DND-41 (cell line): ENCODE measurements at regions not wholly inside any gene's neighbourhood (a gene's known extent, or its start where the extent isn't known, plus 50 kb on each side); places are given as distances from the start of the nearest gene placed in this dataset.

Source experiments
- ATAC-seq: fragments of 200-7000 bp; cut with Tn5 transposase; 3 replicates; pipeline ENCODE4 v1.9.1; 2021; ENCODE audit warnings: low read depth; ENCODE audit not compliant: insufficient read depth
- DNase-seq: peaks from one replicate; pipeline ENCODE4 v3.0.0-alpha.2; 2020
- H2AFZ ChIP-seq: 2 replicates; pipeline ENCODE4 v1.6.0; 2012; ENCODE audit warnings: low read depth, low read length
- H3K27ac ChIP-seq: 2 replicates; pipeline ENCODE4 v1.5.1; 2012; ENCODE audit warnings: low read length, inconsistent platforms
- H3K27me3 ChIP-seq: fragments of 200-600 bp; sonication (generic); 2 replicates; pipeline ENCODE4 v1.6.0; 2012; ENCODE audit warnings: low read length, mild to moderate bottlenecking, inconsistent platforms; ENCODE audit not compliant: insufficient read depth, poor library complexity
- H3K36me3 ChIP-seq: 2 replicates; pipeline ENCODE4 v1.5.1; 2012; ENCODE audit warnings: low read length, inconsistent platforms; ENCODE audit not compliant: insufficient read depth
- H3K4me1 ChIP-seq: 2 replicates; pipeline ENCODE4 v1.5.1; 2012; ENCODE audit warnings: mild to moderate bottlenecking, low read length; ENCODE audit not compliant: insufficient read depth
- H3K4me2 ChIP-seq: 2 replicates; pipeline ENCODE4 v1.6.0; 2012; ENCODE audit warnings: mild to moderate bottlenecking, moderate library complexity, low read length, inconsistent platforms; ENCODE audit not compliant: insufficient read depth
- H3K4me3 ChIP-seq, 2 experiments: fragments of 200-600 bp in 1 of 2; shearing (Covaris generic) in 1 of 2; 2 replicates each; pipeline ENCODE4 v1.5.1; 2012 to 2016; ENCODE audit warnings: inconsistent platforms in 2 of 2, low read length in 2 of 2, mild to moderate bottlenecking in 2 of 2, low read depth in 1 of 2, moderate library complexity in 1 of 2
- H3K79me2 ChIP-seq: 2 replicates; pipeline ENCODE4 v1.6.0; 2012; ENCODE audit warnings: low read length, inconsistent platforms; ENCODE audit not compliant: insufficient read depth
- H3K9ac ChIP-seq: 2 replicates; pipeline ENCODE4 v1.6.0; 2012; ENCODE audit warnings: low read depth, mild to moderate bottlenecking, inconsistent platforms, low read length, moderate library complexity
- H3K9me3 ChIP-seq: 2 replicates; pipeline ENCODE4 v1.5.1; 2012; ENCODE audit warnings: low read length, moderate library complexity, mild to moderate bottlenecking, inconsistent platforms; ENCODE audit not compliant: insufficient read depth, severe bottlenecking
- H4K20me1 ChIP-seq: 2 replicates; pipeline ENCODE4 v1.6.0; 2012; ENCODE audit warnings: low read length; ENCODE audit not compliant: insufficient read depth
- EZH2 ChIP-seq: IDR thresholded peaks from 3 replicates; pipeline ENCODE4 v1.6.1; 2012; ENCODE audit warnings: borderline replicate concordance, low read depth, mild to moderate bottlenecking, moderate library complexity, low read length, inconsistent platforms; ENCODE audit not compliant: severe bottlenecking
- TF ChIP-seq, protein P1 (sequence below): IDR thresholded peaks from 2 replicates; pipeline ENCODE4 v1.5.1; 2012; ENCODE audit warnings: borderline replicate concordance, low read length, moderate library complexity, mild to moderate bottlenecking; ENCODE audit not compliant: poor library complexity, severe bottlenecking; ENCODE audit errors: extremely low read depth

GRCh38 chr18:75790796-75791195, 363.3 kb upstream of the SMIM21 start:
- Histone ChIP-seq H3K27ac (no peak overlapping the region), H3K4me3 (no peak overlapping the region), H3K27me3 (peaks cover 4% of the 10 kb centered on the region), H4K20me1 (no peaks in the 10 kb centered on the region), H3K9me3 (peaks cover 6% of the 10 kb centered on the region), H3K36me3 (no peaks in the 10 kb centered on the region), H3K79me2 (no peaks in the 10 kb centered on the region), H3K9ac (no peak overlapping the region), H2AFZ (no peak overlapping the region), H3K4me2 (no peak overlapping the region), H3K4me1 (no peaks in the 10 kb centered on the region)
- no peak for ATAC-seq
- no peak for DNase-seq
- TF ChIP-seq, protein P1, sequence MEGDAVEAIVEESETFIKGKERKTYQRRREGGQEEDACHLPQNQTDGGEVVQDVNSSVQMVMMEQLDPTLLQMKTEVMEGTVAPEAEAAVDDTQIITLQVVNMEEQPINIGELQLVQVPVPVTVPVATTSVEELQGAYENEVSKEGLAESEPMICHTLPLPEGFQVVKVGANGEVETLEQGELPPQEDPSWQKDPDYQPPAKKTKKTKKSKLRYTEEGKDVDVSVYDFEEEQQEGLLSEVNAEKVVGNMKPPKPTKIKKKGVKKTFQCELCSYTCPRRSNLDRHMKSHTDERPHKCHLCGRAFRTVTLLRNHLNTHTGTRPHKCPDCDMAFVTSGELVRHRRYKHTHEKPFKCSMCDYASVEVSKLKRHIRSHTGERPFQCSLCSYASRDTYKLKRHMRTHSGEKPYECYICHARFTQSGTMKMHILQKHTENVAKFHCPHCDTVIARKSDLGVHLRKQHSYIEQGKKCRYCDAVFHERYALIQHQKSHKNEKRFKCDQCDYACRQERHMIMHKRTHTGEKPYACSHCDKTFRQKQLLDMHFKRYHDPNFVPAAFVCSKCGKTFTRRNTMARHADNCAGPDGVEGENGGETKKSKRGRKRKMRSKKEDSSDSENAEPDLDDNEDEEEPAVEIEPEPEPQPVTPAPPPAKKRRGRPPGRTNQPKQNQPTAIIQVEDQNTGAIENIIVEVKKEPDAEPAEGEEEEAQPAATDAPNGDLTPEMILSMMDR: no peak
- no peak for TF ChIP-seq EZH2

GRCh38 chr18:75790111-75790510, 362.6 kb upstream of the SMIM21 start:
- DNase-seq: no peak
- no peak overlapping the region for H3K4me3 ChIP-seq
- peaks cover 6% of the 10 kb centered on the region for H3K9me3 ChIP-seq
- H3K79me2 ChIP-seq: no peaks in the 10 kb centered on the region
- H3K9ac ChIP-seq: no peak overlapping the region
- no peak overlapping the region for H2AFZ ChIP-seq
- H3K4me2 ChIP-seq: no peak overlapping the region
- H3K27ac ChIP-seq: no peak overlapping the region
- peaks cover 4% of the 10 kb centered on the region for H3K27me3 ChIP-seq
- TF ChIP-seq, protein P1: no peak
- TF ChIP-seq EZH2: no peak
- H4K20me1 ChIP-seq: no peaks in the 10 kb centered on the region
- H3K36me3 ChIP-seq: no peaks in the 10 kb centered on the region
- H3K4me1 ChIP-seq: no peaks in the 10 kb centered on the region
- no peak for ATAC-seq

DNA sequence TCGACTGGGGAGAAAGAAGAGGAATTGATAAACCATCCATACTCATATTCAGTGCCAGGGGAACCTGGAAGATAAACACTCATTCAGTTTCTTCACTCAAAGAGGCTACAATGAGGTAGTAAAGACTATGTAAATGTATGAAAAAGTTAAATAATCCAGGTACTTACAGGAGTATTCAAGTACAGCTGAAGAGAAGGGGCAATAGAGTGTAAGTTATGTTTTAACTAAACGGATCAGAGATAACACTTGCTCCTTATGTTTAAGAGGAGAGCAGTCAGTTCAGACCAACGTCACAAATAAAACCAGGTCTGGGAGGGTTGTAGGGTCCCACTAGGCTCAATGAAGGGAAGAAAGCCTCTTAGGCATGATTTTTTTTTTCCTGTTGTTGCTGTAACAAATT, 358.3 kb upstream of the SMIM21 start:
- Histone ChIP-seq H3K36me3 (no peaks in the 10 kb centered on the region), H3K4me1 (peaks cover 10% of the 10 kb centered on the region; the same call in 1 of the 2 replicates), H3K4me3 (no peak overlapping the region), H3K79me2 (no peaks in the 10 kb centered on the region), H4K20me1 (no peaks in the 10 kb centered on the region), H3K9ac (no peak overlapping the region), H3K4me2 (no peak overlapping the region), H3K27me3 (peaks cover 12% of the 10 kb centered on the region), H3K9me3 (no peaks in the 10 kb centered on the region), H3K27ac (no peak overlapping the region), H2AFZ (no peak overlapping the region)
- ATAC-seq (no peak), DNase-seq (no peak)
- TF ChIP-seq, protein P1: no peak
- no peak for TF ChIP-seq EZH2

- Histone ChIP-seq H3K79me2 (no peaks in the 10 kb centered on the region), H3K4me3 (no peak overlapping the region), H3K27ac (no peak overlapping the region), H2AFZ (no peak overlapping the region), H3K4me1 (peaks cover 10% of the 10 kb centered on the region; the same call in 1 of the 2 replicates), H4K20me1 (no peaks in the 10 kb centered on the region), H3K27me3 (peaks cover 12% of the 10 kb centered on the region), H3K4me2 (no peak overlapping the region), H3K9ac (no peak overlapping the region), H3K9me3 (no peaks in the 10 kb centered on the region), H3K36me3 (no peaks in the 10 kb centered on the region)
- TF ChIP-seq, protein P1: no peak
- no peak for TF ChIP-seq EZH2
- no peak for ATAC-seq
- DNase-seq: no peak
Measured at GRCh38 chr18:75785206-75785605, 357.7 kb upstream of the SMIM21 start.
